ENCODE measurements at regions not wholly inside any gene's neighbourhood (a gene's known extent, or its start where the extent isn't known, plus 50 kb on each side); places are given as distances from the start of the nearest gene placed in this dataset.
"Not testable (repeated sequence)": the region's sequence is repeated elsewhere in the genome, so short reads cannot be mapped to it uniquely, and the experiment has no call there.

- not testable (repeated sequence) for H3K4me1 ChIP-seq (ENCODE audit: control insufficient read depth in 2 of 2, insufficient read depth in 2 of 2, low read length in 1 of 2); H3K4me3 ChIP-seq (ENCODE audit: low read depth in 1 of 2, low read length in 2 of 2); H3K36me3 ChIP-seq (ENCODE audit: control insufficient read depth in 2 of 2, insufficient read depth in 2 of 2, low read length in 1 of 2); H3K27me3 ChIP-seq (ENCODE audit: control insufficient read depth in 1 of 2, insufficient read depth in 2 of 2, low read length in 2 of 2); H3K9me3 ChIP-seq (ENCODE audit: control insufficient read depth in 2 of 2, insufficient read depth in 1 of 2, low read depth in 1 of 2, low read length in 1 of 2)
- WGBS, 2 donors, result 6 to 15% methylated on average over 7 to 30 of the region's 74 CpGs
- peak overlapping the region in 1 of 2 donors; percentile 4 for H3K27ac ChIP-seq (ENCODE audit: low read depth in 2 of 2, low read length in 1 of 2)
Observed at GRCh38 chr16:29081829-29082639, 97.2 kb downstream of the LAT start.

DNA sequence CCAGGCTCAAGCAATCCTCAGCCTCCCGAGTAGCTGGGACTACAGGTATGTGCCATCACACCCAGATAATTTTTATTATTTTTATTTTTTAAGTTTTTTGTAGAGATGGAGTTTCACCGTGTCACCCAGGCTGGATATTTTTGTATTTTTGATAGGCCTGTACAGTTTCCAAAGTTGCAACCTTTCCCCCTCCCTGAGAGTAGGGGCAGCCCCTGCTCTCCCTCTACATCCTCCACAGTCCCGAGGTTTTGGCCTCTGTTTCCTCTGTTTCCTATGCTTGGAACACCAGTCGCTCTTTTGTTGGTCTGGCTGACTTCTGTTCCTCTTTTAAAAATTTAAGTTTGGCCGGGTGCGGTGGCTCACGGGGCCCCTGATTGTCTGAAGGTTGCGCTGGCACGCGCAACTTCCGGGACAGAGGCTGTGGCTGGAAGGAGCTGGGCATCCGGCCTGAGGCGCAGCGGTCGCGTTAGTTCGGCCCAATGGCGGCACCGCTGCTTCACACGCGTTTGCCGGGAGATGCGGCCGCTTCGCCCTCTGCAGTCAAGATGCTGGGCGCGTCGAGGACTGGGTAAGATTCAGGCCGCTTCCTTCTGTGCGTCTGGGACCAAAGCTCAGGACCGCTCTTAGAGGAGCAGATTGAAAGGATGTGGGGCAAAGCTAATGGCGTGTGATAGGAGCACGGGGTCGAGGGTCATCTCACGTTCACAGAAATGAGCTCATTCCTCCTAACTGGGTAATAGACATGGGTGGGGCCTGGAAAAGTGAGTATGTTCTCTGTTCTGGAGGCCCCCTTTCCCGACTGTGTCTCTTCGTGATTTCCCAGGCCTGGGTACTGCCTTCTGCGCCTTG lies 89.9 kb downstream of the LAT start:
- H3K9me3 ChIP-seq (ENCODE audit: control insufficient read depth in 2 of 2, insufficient read depth in 1 of 2, low read depth in 1 of 2, low read length in 1 of 2); H3K4me1 ChIP-seq (ENCODE audit: control insufficient read depth in 2 of 2, insufficient read depth in 2 of 2, low read length in 1 of 2); H3K36me3 ChIP-seq (ENCODE audit: control insufficient read depth in 2 of 2, insufficient read depth in 2 of 2, low read length in 1 of 2); H3K27me3 ChIP-seq (ENCODE audit: control insufficient read depth in 1 of 2, insufficient read depth in 2 of 2, low read length in 2 of 2): not testable (repeated sequence)
- WGBS, 2 donors, result 20 to 26% methylated on average over 30 to 38 of the region's 38 CpGs
- Histone ChIP-seq H3K27ac (ENCODE audit: low read depth in 2 of 2, low read length in 1 of 2) (peak overlapping the region; percentile 62 to 83), H3K4me3 (ENCODE audit: low read depth in 1 of 2, low read length in 2 of 2) (peak overlapping the region in 1 of 2 donors; percentile 9)

DNA sequence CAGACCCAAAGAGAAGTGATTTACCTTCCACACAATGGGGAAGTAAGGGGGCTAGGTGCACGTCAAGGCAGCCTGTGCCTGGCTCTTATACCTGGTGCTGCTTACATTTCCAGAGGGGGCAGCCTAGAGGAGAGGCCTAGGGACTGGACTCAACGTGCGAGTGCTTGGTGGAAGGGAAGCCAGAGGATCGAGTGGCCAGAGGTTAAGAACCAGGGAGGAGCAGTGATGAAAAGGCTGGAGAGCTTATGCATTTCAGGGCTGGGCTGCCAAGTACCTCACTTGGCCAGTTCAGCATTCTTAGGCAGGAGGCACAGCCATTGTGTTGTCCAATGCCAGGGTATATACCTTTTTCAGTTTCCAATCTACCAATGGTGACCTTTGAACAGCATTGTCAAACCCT lies 77.4 kb downstream of the LAT start:
- not testable (repeated sequence) for H3K9me3 ChIP-seq (ENCODE audit: control insufficient read depth in 2 of 2, insufficient read depth in 1 of 2, low read depth in 1 of 2, low read length in 1 of 2)
- no CpG with 5 or more reads among the region's 4 CpGs for WGBS, 2 donors

GRCh38 chr16:29061467-29061921 lies 76.6 kb downstream of the LAT start:
- not testable (repeated sequence) for H3K36me3 ChIP-seq (ENCODE audit: control insufficient read depth in 2 of 2, insufficient read depth in 2 of 2, low read length in 1 of 2); H3K4me3 ChIP-seq (ENCODE audit: low read depth in 1 of 2, low read length in 2 of 2); H3K27me3 ChIP-seq (ENCODE audit: control insufficient read depth in 1 of 2, insufficient read depth in 2 of 2, low read length in 2 of 2); H3K4me1 ChIP-seq (ENCODE audit: control insufficient read depth in 2 of 2, insufficient read depth in 2 of 2, low read length in 1 of 2); H3K27ac ChIP-seq (ENCODE audit: low read depth in 2 of 2, low read length in 1 of 2); H3K9me3 ChIP-seq (ENCODE audit: control insufficient read depth in 2 of 2, insufficient read depth in 1 of 2, low read depth in 1 of 2, low read length in 1 of 2)
- WGBS, 2 donors, result 84 to 94% methylated on average over 3 of the region's 7 CpGs

More for the DNA sequence above, 77.4 kb downstream of the LAT start:
- H3K4me1 ChIP-seq (ENCODE audit: control insufficient read depth in 2 of 2, insufficient read depth in 2 of 2, low read length in 1 of 2); H3K27ac ChIP-seq (ENCODE audit: low read depth in 2 of 2, low read length in 1 of 2); H3K36me3 ChIP-seq (ENCODE audit: control insufficient read depth in 2 of 2, insufficient read depth in 2 of 2, low read length in 1 of 2); H3K4me3 ChIP-seq (ENCODE audit: low read depth in 1 of 2, low read length in 2 of 2); H3K27me3 ChIP-seq (ENCODE audit: control insufficient read depth in 1 of 2, insufficient read depth in 2 of 2, low read length in 2 of 2): not testable (repeated sequence)

DNA sequence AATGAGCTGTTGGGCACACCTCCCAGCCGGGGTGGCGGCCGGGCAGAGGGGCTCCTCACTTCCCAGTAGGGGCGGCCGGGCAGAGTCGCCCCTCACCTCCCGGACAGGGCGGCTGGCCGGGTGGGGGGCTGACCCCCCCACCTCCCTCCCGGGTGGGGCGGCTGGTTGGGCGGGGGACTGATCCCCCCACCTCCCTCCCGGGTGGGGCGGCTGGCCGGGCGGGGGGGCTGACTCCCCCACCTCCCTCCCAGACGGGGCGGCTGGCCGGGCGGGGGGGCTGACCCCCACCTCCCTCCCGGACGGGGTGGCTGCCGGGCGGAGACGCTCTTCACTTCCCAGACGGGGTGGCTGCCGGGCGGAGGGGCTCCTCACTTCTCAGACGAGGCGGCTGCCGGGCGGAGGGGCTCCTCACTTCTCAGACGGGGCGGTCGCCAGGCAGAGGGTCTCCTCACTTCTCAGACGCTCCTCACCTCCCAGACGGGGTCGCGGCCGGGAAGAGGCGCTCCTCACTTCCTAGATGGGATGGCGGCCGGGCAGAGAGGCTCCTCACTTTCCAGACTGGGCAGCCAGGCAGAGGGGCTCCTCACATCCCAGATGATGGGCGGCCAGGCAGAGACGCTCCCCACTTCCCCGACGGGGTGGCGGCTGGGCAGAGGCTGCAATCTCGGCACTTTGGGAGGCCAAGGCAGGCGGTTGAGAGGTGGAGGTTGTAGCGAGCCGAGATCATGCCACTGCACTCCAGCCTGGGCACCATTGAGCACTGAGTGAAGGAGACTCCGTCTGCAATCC lies 75.4 kb downstream of the LAT start:
- H3K36me3 ChIP-seq (ENCODE audit: control insufficient read depth in 2 of 2, insufficient read depth in 2 of 2, low read length in 1 of 2); H3K4me3 ChIP-seq (ENCODE audit: low read depth in 1 of 2, low read length in 2 of 2); H3K9me3 ChIP-seq (ENCODE audit: control insufficient read depth in 2 of 2, insufficient read depth in 1 of 2, low read depth in 1 of 2, low read length in 1 of 2); H3K27ac ChIP-seq (ENCODE audit: low read depth in 2 of 2, low read length in 1 of 2); H3K4me1 ChIP-seq (ENCODE audit: control insufficient read depth in 2 of 2, insufficient read depth in 2 of 2, low read length in 1 of 2); H3K27me3 ChIP-seq (ENCODE audit: control insufficient read depth in 1 of 2, insufficient read depth in 2 of 2, low read length in 2 of 2): not testable (repeated sequence)
- 89 to 96% methylated on average over 22 to 41 of the region's 53 CpGs for WGBS, 2 donors

DNA sequence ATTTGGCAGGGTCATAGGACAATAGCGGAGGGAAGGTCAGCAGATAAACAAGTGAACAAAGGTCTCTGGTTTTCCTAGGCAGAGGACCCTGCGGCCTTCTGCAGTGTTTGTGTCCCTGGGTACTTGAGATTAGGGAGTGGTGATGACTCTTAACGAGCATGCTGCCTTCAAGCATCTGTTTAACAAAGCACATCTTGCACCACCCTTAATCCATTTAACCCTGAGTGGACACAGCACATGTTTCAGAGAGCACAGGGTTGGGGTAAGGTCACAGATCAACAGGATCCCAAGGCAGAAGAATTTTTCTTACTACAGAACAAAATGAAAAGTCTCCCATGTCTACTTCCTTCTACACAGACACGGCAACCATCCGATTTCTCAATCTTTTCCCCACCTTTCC lies 74.7 kb downstream of the LAT start:
- H3K27ac ChIP-seq (ENCODE audit: low read depth in 2 of 2, low read length in 1 of 2); H3K4me3 ChIP-seq (ENCODE audit: low read depth in 1 of 2, low read length in 2 of 2); H3K4me1 ChIP-seq (ENCODE audit: control insufficient read depth in 2 of 2, insufficient read depth in 2 of 2, low read length in 1 of 2); H3K27me3 ChIP-seq (ENCODE audit: control insufficient read depth in 1 of 2, insufficient read depth in 2 of 2, low read length in 2 of 2); H3K36me3 ChIP-seq (ENCODE audit: control insufficient read depth in 2 of 2, insufficient read depth in 2 of 2, low read length in 1 of 2); H3K9me3 ChIP-seq (ENCODE audit: control insufficient read depth in 2 of 2, insufficient read depth in 1 of 2, low read depth in 1 of 2, low read length in 1 of 2): not testable (repeated sequence)
- WGBS, 2 donors, result no CpG with 5 or more reads among the region's 5 CpGs

All from esophagus (tissue), 2 donors.